NT2/D1 (cell line): ENCODE measurements at regions not wholly inside any gene's neighbourhood (a gene's known extent, or its start where the extent isn't known, plus 50 kb on each side); places are given as distances from the start of the nearest gene placed in this dataset.
"Not testable (repeated sequence)": the region's sequence is repeated elsewhere in the genome, so short reads cannot be mapped to it uniquely, and the experiment has no call there.

ENCODE experiments used
- DNase-seq: peaks from one replicate; pipeline ENCODE4 v3.0.0-alpha.2; 2011; ENCODE audit warnings: low read depth, low spot score
- H3K27me3 ChIP-seq: 2 replicates; pipeline ENCODE4 v1.6.0; 2011; ENCODE audit warnings: mild to moderate bottlenecking; ENCODE audit not compliant: insufficient read length, insufficient read depth
- H3K36me3 ChIP-seq: 2 replicates; pipeline ENCODE4 v1.6.1; 2011; ENCODE audit warnings: mild to moderate bottlenecking, low read length, mixed read lengths; ENCODE audit not compliant: insufficient read depth, insufficient read length
- H3K4me1 ChIP-seq: 2 replicates; pipeline ENCODE4 v1.5.1; 2011; ENCODE audit not compliant: insufficient read depth, insufficient read length
- H3K4me3 ChIP-seq: 2 replicates; pipeline ENCODE4 v1.5.1; 2011; ENCODE audit warnings: low read depth; ENCODE audit not compliant: insufficient read length
- H3K9ac ChIP-seq: 2 replicates; pipeline ENCODE4 v1.6.0; 2011; ENCODE audit warnings: low read depth; ENCODE audit not compliant: insufficient read length
- H3K9me3 ChIP-seq: 2 replicates; pipeline ENCODE4 v1.5.1; 2011; ENCODE audit warnings: mild to moderate bottlenecking, low read length; ENCODE audit not compliant: insufficient read depth

- DNase-seq, H3K36me3 ChIP-seq, H3K9me3 ChIP-seq, H3K4me3 ChIP-seq, H3K4me1 ChIP-seq, H3K9ac ChIP-seq, H3K27me3 ChIP-seq: not testable (repeated sequence)
Observed at GRCh38 chr2:91527056-91527455, 2835.6 kb downstream of the RPIA start.

- not testable (repeated sequence) for H3K4me3 ChIP-seq, H3K9me3 ChIP-seq, H3K4me1 ChIP-seq, H3K27me3 ChIP-seq, H3K36me3 ChIP-seq, H3K9ac ChIP-seq, DNase-seq
Observed at GRCh38 chr2:91527491-91528031, 2836.1 kb downstream of the RPIA start.

GRCh38 chr2:91528361-91528760 is 2836.9 kb downstream of the RPIA start:
- not testable (repeated sequence) for H3K9ac ChIP-seq, DNase-seq, H3K4me1 ChIP-seq, H3K4me3 ChIP-seq, H3K27me3 ChIP-seq, H3K36me3 ChIP-seq, H3K9me3 ChIP-seq

- H3K4me3 ChIP-seq, H3K36me3 ChIP-seq, H3K27me3 ChIP-seq, H3K9ac ChIP-seq, H3K4me1 ChIP-seq, DNase-seq, H3K9me3 ChIP-seq: not testable (repeated sequence)
Observed at GRCh38 chr2:91536109-91536508, 2844.6 kb downstream of the RPIA start.

GRCh38 chr2:91536549-91537263 is 2845.2 kb downstream of the RPIA start:
- not testable (repeated sequence) for H3K4me3 ChIP-seq, H3K9ac ChIP-seq, H3K4me1 ChIP-seq, DNase-seq, H3K36me3 ChIP-seq, H3K27me3 ChIP-seq, H3K9me3 ChIP-seq

GRCh38 chr2:91549316-91549715 is 2857.8 kb downstream of the RPIA start:
- H3K27me3 ChIP-seq, H3K9me3 ChIP-seq, H3K36me3 ChIP-seq, DNase-seq, H3K4me1 ChIP-seq, H3K4me3 ChIP-seq, H3K9ac ChIP-seq: not testable (repeated sequence)

- not testable (repeated sequence) for H3K27me3 ChIP-seq, H3K36me3 ChIP-seq, H3K4me3 ChIP-seq, H3K4me1 ChIP-seq, H3K9ac ChIP-seq, DNase-seq, H3K9me3 ChIP-seq
Observed at GRCh38 chr2:91558234-91558633, 2866.8 kb downstream of the RPIA start.

- DNase-seq, H3K4me3 ChIP-seq, H3K9me3 ChIP-seq, H3K27me3 ChIP-seq, H3K36me3 ChIP-seq, H3K9ac ChIP-seq, H3K4me1 ChIP-seq: not testable (repeated sequence)
Observed at GRCh38 chr2:91559269-91559668, 2867.8 kb downstream of the RPIA start.

GRCh38 chr2:91559886-91560614 is 2868.6 kb downstream of the RPIA start:
- H3K36me3 ChIP-seq, DNase-seq, H3K4me3 ChIP-seq, H3K4me1 ChIP-seq, H3K9me3 ChIP-seq, H3K9ac ChIP-seq, H3K27me3 ChIP-seq: not testable (repeated sequence)

GRCh38 chr2:91562184-91562583 is 2870.7 kb downstream of the RPIA start:
- H3K4me3 ChIP-seq, DNase-seq, H3K4me1 ChIP-seq, H3K36me3 ChIP-seq, H3K9me3 ChIP-seq, H3K27me3 ChIP-seq, H3K9ac ChIP-seq: not testable (repeated sequence)

GRCh38 chr2:91564700-91565099 is 2873.2 kb downstream of the RPIA start:
- not testable (repeated sequence) for H3K36me3 ChIP-seq, H3K4me1 ChIP-seq, DNase-seq, H3K27me3 ChIP-seq, H3K4me3 ChIP-seq, H3K9me3 ChIP-seq, H3K9ac ChIP-seq
